ENCODE measurements at regions not wholly inside any gene's neighbourhood (a gene's known extent, or its start where the extent isn't known, plus 50 kb on each side); places are given as distances from the start of the nearest gene placed in this dataset.

GRCh38 chr9:115374724-115375268 is 256.8 kb upstream of the TNC start:
- H3K4me2 ChIP-seq (ENCODE audit: control insufficient read depth, extremely low read depth, insufficient read depth, low read depth, low read length), result peak overlapping the region; percentile 9
- H3K79me2 ChIP-seq (ENCODE audit: control insufficient read depth, insufficient read depth, low read length), result no peaks in the 10 kb centered on the region
- dilution Hi-C loops (cut with MboI; ENCODE audit: extremely low pct_ligation_motif_present, low sequenced_read_pairs), result no loop called here
- H3K9me3 ChIP-seq (ENCODE audit: control insufficient read depth, low read depth, low read length), result no peaks in the 10 kb centered on the region
- peak overlapping the region; percentile 82 for H3K27ac ChIP-seq (ENCODE audit: control insufficient read depth, insufficient read depth, low read length)
- no peaks in the 10 kb centered on the region for H3K36me3 ChIP-seq (ENCODE audit: control insufficient read depth in 2 of 2, extremely low read depth in 1 of 2, insufficient read depth in 2 of 2, low read length in 2 of 2)
- TF ChIP-seq CTCF (optimal IDR thresholded peaks at IDR 0.05 in 1 of 3, IDR thresholded peaks at IDR 0.05 in 1 of 3, conservative IDR thresholded peaks at IDR 0.05 in 1 of 3; ENCODE audit: extremely low read depth in 1 of 3, insufficient read depth in 2 of 3, low read length in 3 of 3), result no peak
- no peaks in the 10 kb centered on the region for H3K27me3 ChIP-seq (ENCODE audit: control insufficient read depth, extremely low read depth, insufficient read depth, low read length)
- H3K4me3 ChIP-seq (ENCODE audit: control insufficient read depth in 2 of 3, extremely low read depth in 1 of 3, insufficient read depth in 2 of 3, low read depth in 1 of 3, low read length in 3 of 3), result no peak overlapping the region
- DNase-seq (ENCODE audit: low read depth, low spot score) (peak; percentile 52), FAIRE-seq (peak; percentile 73)
- H3K9me1 ChIP-seq (ENCODE audit: control insufficient read depth, extremely low read depth, insufficient read depth, low read length), result no peaks in the 10 kb centered on the region
- H4K20me1 ChIP-seq (ENCODE audit: control insufficient read depth, extremely low read depth, insufficient read depth, low read length), result no peaks in the 10 kb centered on the region
- H3K9ac ChIP-seq (ENCODE audit: control insufficient read depth, extremely low read depth, insufficient read depth, low read length), result no peak overlapping the region
- no peak overlapping the region for H2AFZ ChIP-seq (ENCODE audit: control insufficient read depth, low read length)
- H3K4me1 ChIP-seq (ENCODE audit: control insufficient read depth, extremely low read depth, insufficient read depth, low read length), result peaks cover 28% of the 10 kb centered on the region

- Histone ChIP-seq H4K20me1 (ENCODE audit: control insufficient read depth, extremely low read depth, insufficient read depth, low read length) (no peaks in the 10 kb centered on the region), H3K27me3 (ENCODE audit: control insufficient read depth, extremely low read depth, insufficient read depth, low read length) (no peaks in the 10 kb centered on the region), H3K79me2 (ENCODE audit: control insufficient read depth, insufficient read depth, low read length) (no peaks in the 10 kb centered on the region), H3K9ac (ENCODE audit: control insufficient read depth, extremely low read depth, insufficient read depth, low read length) (no peak overlapping the region), H3K27ac (ENCODE audit: control insufficient read depth, insufficient read depth, low read length) (no peak overlapping the region), H3K4me3 (ENCODE audit: control insufficient read depth in 2 of 3, extremely low read depth in 1 of 3, insufficient read depth in 2 of 3, low read depth in 1 of 3, low read length in 3 of 3) (no peak overlapping the region), H3K4me2 (ENCODE audit: control insufficient read depth, extremely low read depth, insufficient read depth, low read depth, low read length) (no peak overlapping the region), H2AFZ (ENCODE audit: control insufficient read depth, low read length) (no peak overlapping the region), H3K9me3 (ENCODE audit: control insufficient read depth, low read depth, low read length) (peaks cover 3% of the 10 kb centered on the region), H3K4me1 (ENCODE audit: control insufficient read depth, extremely low read depth, insufficient read depth, low read length) (peaks cover 16% of the 10 kb centered on the region), H3K9me1 (ENCODE audit: control insufficient read depth, extremely low read depth, insufficient read depth, low read length) (no peaks in the 10 kb centered on the region), H3K36me3 (ENCODE audit: control insufficient read depth in 2 of 2, extremely low read depth in 1 of 2, insufficient read depth in 2 of 2, low read length in 2 of 2) (no peaks in the 10 kb centered on the region)
- FAIRE-seq (no peak), DNase-seq (ENCODE audit: low read depth, low spot score) (no peak)
- dilution Hi-C loops (cut with MboI; ENCODE audit: extremely low pct_ligation_motif_present, low sequenced_read_pairs), result no loop called here
- TF ChIP-seq EZH2 (IDR thresholded peaks at IDR 0.05; ENCODE audit: low read length) (no peak), CTCF (optimal IDR thresholded peaks at IDR 0.05 in 1 of 3, IDR thresholded peaks at IDR 0.05 in 1 of 3, conservative IDR thresholded peaks at IDR 0.05 in 1 of 3; ENCODE audit: extremely low read depth in 1 of 3, insufficient read depth in 2 of 3, low read length in 3 of 3) (no peak)
Measured at GRCh38 chr9:115378241-115378640, 260.3 kb upstream of the TNC start.
